Right cardiac atrium (tissue), 5 donors: ENCODE measurements at regions not wholly inside any gene's neighbourhood (a gene's known extent, or its start where the extent isn't known, plus 50 kb on each side); places are given as distances from the start of the nearest gene placed in this dataset.
"Not testable (repeated sequence)": the region's sequence is repeated elsewhere in the genome, so short reads cannot be mapped to it uniquely, and the experiment has no call there.

Experiments
- ATAC-seq, 2 donors: fragments of 200-7000 bp; cut with Tn5 transposase; one replicate each; pipeline versions ENCODE4 v1.8.0 to v1.9.1; 2020; ENCODE audit warnings: moderate library complexity in 2 of 2, mild to moderate bottlenecking in 1 of 2
- DNase-seq, 3 donors: peaks; one replicate each; pipeline ENCODE4 v3.0.0-alpha.2; 2020
- H3K27ac ChIP-seq: one replicate; pipeline ENCODE4 v1.5.1; 2013; ENCODE audit warnings: mild to moderate bottlenecking, low read length, control low read depth, moderate library complexity
- H3K27me3 ChIP-seq: one replicate; pipeline ENCODE4 v1.6.1; 2013; ENCODE audit not compliant: control insufficient read depth, insufficient read depth
- H3K4me1 ChIP-seq: one replicate; pipeline ENCODE4 v1.6.1; 2013; ENCODE audit warnings: low read length; ENCODE audit not compliant: control insufficient read depth, insufficient read depth
- H3K4me3 ChIP-seq: one replicate; pipeline ENCODE4 v1.5.1; 2013; ENCODE audit warnings: low read length, control low read depth
- H3K9me3 ChIP-seq: one replicate; pipeline ENCODE4 v1.6.1; 2013; ENCODE audit warnings: low read length; ENCODE audit not compliant: control insufficient read depth
- WGBS: extraction: QIAGEN DNeasy Blood & Tissue Kit; methylation state at CpG from one replicate; pipeline ENCODE4 v1.1.7; 2013; 5-methylcytosine and 5-hydroxymethylcytosine counted together
- intact Hi-C, 4 donors: fragments of 100-400 bp; cut with DNase I; formaldehyde crosslinking; loops; one replicate each; pipeline versions ENCODE4 v1.11.0 to v1.14.0; 2022 to 2023
- donor health status: healthy with polysubstance abuse.
- donor health status: DM: no; HTN: yes; CAD: no.
- donor health status: DM: no; HTN: no; CAD: no.
- donor health status: DM: no; HTN: yes; CAD: no; lungs with severe emphysema.
- donor health status: DM: yes; HTN: yes; CAD: no.

DNA sequence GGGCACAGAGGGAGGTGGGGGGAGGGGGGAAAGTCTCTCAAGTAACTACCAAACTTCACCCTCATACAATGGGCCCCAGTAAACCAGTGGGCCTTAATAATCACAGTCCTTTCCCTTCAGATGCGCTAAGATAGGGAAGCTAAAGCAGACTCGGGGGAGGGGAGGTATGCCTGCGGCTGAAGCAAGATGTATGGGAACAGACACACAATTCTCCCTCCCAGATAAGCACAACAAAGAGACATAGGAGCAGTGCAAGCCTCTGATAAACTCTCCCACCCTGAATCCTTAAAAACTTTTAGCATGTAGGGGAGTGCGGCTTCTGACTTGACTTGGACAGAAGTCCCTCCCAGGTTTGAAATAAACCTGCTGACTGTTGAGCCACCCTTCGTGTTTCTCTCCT, 54.7 kb downstream of the PROP1 start:
- H3K9me3 ChIP-seq, H3K27me3 ChIP-seq, ATAC-seq, intact Hi-C loops, H3K4me1 ChIP-seq, H3K27ac ChIP-seq, DNase-seq, H3K4me3 ChIP-seq: not testable (repeated sequence)
- WGBS, result 70% methylated on average over 5 of the region's 5 CpGs

- peak; percentile 56 to 63 for ATAC-seq
- H3K27ac ChIP-seq, intact Hi-C loops, H3K4me1 ChIP-seq, H3K27me3 ChIP-seq, H3K9me3 ChIP-seq, H3K4me3 ChIP-seq: not testable (repeated sequence)
- WGBS, result 7% methylated on average over 64 of the region's 79 CpGs
- peak in 1 of 3 donors; percentile 44 for DNase-seq
These were observed 56.5 kb downstream of the PROP1 start for GRCh38 chr5:177939246-177940171.

DNA sequence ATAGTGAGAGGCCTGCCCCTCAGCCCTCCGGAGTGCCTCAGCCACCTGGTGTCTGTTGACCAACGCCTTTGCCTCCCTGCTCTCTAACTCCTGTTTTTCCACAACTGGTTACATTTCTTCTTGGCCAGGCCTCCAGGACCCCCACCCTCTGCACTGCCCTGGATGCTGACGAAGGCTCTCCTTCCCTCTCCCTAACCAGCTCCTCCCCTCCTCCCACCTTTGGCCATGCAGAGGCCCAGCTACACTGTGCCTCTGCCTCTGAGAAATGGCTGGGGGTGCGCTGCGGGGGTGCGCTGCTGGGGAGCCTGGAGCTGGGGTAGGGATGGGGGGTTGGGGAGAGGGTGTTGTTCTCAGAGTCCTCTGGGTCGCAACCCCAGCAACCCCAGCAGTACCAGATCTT, 57.3 kb downstream of the PROP1 start:
- H3K27ac ChIP-seq, H3K27me3 ChIP-seq, DNase-seq, H3K4me3 ChIP-seq, H3K4me1 ChIP-seq, H3K9me3 ChIP-seq, ATAC-seq, intact Hi-C loops: not testable (repeated sequence)
- 26% methylated on average over 7 of the region's 7 CpGs for WGBS

DNA sequence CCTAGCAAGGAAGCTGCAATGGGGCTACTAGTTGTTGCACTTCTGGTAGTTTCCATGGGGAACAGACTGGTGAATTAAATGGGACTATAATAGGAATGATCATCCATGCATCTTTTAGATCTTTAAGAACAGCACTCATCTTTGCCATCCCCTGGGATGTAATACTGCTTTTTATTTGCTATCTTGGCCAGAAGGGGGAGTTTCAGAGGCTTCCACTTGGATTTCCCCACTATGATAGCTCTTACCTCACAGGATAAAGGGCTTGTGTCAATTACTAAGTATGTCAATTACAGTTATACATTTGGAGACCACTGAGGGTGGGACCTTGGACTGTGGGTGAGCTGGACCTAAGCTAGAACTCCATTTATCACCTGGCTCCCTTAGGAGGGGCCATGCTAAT, 61.8 kb downstream of the PROP1 start:
- H3K4me3 ChIP-seq, H3K27me3 ChIP-seq, H3K4me1 ChIP-seq, DNase-seq, H3K27ac ChIP-seq, H3K9me3 ChIP-seq, intact Hi-C loops, ATAC-seq: not testable (repeated sequence)

DNA sequence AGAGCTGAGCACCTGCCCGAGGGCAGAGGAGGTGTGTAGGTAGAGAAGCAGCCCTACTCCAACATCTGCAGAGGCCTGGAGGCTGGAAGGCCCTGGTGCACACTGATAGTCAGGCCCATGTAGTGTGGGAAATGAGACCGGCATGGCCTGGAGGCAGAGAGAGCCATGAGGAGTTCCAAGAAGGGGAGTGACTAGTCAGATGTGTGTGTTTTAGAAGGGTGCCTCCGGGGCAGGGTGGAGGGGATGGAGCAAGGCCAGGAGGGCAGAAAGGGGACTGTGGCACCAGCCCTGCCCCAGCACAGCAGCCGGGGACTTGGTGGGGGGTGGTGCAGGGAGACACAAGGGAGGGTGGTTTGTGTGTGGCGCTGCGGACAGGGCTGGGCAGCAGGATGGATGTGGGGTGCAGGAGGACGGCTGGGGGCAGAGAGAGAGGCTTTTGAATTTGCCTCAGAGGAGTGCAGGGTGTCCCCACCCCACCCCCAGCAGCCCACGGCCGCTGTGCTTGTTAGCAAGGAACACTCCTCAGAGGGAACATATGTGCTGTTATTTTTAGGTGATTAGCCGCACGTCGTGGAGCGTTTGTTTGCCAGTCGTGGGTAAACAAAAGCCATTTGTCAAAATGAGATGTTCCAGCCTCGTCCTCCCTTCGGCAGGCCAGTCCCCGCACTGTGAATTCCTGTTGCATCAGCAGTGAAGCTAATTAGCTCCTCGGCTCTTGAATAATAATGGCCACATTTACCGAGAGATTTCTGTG, 65.6 kb downstream of the PROP1 start:
- peak in 1 of 2 donors; percentile 19 for ATAC-seq
- intact Hi-C loops, H3K4me1 ChIP-seq, H3K27me3 ChIP-seq, DNase-seq, H3K27ac ChIP-seq, H3K4me3 ChIP-seq, H3K9me3 ChIP-seq: not testable (repeated sequence)
- WGBS, result 36% methylated on average over 18 of the region's 19 CpGs

DNA sequence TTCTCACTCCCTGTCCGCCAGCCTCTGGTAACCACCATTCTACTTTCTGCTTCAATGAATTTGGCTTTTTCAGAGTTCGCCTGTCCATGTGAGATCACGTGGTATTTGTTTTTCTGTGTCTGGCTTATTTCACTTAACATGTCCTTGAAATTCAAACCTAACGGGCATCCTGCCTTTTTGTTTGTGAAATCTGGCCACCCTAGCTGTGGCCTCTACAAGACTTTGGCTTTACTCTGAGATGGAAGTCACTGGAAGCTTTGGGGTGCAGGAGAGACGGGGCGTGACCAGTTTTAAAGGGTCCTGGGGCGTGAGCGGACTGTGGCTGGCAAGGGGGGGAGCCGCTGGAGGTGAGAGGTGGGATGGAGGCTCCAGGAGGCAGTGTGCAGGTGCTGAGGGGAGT, 66.4 kb downstream of the PROP1 start:
- 83% methylated on average over 5 of the region's 9 CpGs for WGBS
- H3K4me3 ChIP-seq, H3K27ac ChIP-seq, ATAC-seq, H3K27me3 ChIP-seq, H3K4me1 ChIP-seq, H3K9me3 ChIP-seq, DNase-seq, intact Hi-C loops: not testable (repeated sequence)

DNA sequence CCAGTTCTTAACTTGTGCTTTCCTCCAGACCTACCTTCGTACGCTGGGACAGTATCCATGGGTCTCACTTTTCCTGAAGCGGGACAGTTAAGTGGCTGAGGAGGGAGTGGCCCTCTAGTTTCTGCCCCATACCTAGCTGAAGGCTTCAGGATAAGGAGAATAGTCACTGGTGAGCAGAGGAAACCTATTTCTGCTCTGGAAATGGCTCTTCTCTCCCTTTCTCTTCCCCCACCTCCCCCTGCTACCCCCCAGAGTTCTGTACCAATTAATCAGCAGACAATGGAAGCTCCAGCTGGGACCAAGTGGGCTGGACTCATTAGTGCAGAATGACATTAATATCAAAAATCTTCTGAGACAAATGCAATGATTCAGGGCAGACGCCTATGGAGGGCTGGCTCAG, 68.5 kb downstream of the PROP1 start:
- H3K27ac ChIP-seq, DNase-seq, H3K4me3 ChIP-seq, H3K27me3 ChIP-seq, ATAC-seq, intact Hi-C loops, H3K9me3 ChIP-seq, H3K4me1 ChIP-seq: not testable (repeated sequence)
- no CpG with 5 or more reads among the region's 4 CpGs for WGBS

DNA sequence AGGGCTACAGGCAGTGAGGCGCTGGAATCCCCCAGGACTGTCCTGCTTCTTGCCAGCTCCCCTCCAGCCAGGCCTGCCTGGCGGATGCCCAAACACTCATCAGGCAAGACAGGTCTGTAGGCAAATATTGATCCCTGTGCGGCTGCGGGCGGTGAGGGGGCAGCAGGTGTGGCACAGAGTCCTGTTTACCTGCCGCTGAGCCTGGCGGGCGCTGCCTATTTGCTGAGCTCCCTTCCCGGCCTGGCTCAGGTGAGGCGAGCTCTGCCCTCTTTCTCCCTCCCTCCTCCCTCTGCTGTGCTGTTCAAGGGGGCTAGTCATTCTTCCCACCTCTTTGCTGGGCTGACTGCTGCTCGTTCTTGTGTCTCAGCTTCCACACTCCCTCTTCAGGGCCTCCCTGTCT, 71.5 kb downstream of the PROP1 start:
- H3K4me1 ChIP-seq, H3K27ac ChIP-seq, H3K4me3 ChIP-seq, DNase-seq, ATAC-seq, H3K27me3 ChIP-seq, H3K9me3 ChIP-seq: not testable (repeated sequence)
- intact Hi-C loops, result loop anchor here in 1 of 4 donors (5.0 kb wide), 1 partner anchor 2002 kb away; no protein-coding TSS in a partner anchor
- whole genome bisulfite sequencing, result no CpG with 5 or more reads among the region's 11 CpGs

GRCh38 chr5:177923837-177924236, 72.2 kb downstream of the PROP1 start:
- not testable (repeated sequence) for H3K4me3 ChIP-seq, ATAC-seq, DNase-seq, H3K27ac ChIP-seq, H3K4me1 ChIP-seq, H3K27me3 ChIP-seq, H3K9me3 ChIP-seq
- 43% methylated on average over 3 of the region's 4 CpGs for WGBS
- intact Hi-C loops, result loop anchor here in 1 of 4 donors (5.0 kb wide), 1 partner anchor 2002 kb away; no protein-coding TSS in a partner anchor

GRCh38 chr5:177923189-177923588, 72.9 kb downstream of the PROP1 start:
- 67% methylated on average over 2 of the region's 5 CpGs for WGBS
- not testable (repeated sequence) for H3K27me3 ChIP-seq, H3K9me3 ChIP-seq, H3K27ac ChIP-seq, H3K4me3 ChIP-seq, H3K4me1 ChIP-seq, ATAC-seq, DNase-seq
- intact Hi-C loops, result loop anchor here in 1 of 4 donors (5.0 kb wide), 1 partner anchor 2001 kb away; no protein-coding TSS in a partner anchor

- WGBS, result 78% methylated on average over 2 of the region's 2 CpGs
- ATAC-seq, H3K9me3 ChIP-seq, intact Hi-C loops, H3K4me3 ChIP-seq, DNase-seq, H3K4me1 ChIP-seq, H3K27me3 ChIP-seq, H3K27ac ChIP-seq: not testable (repeated sequence)
These were observed 86.8 kb downstream of the PROP1 start for GRCh38 chr5:177909261-177909660.
